Calu3 (cell line): ENCODE measurements at regions not wholly inside any gene's neighbourhood (a gene's known extent, or its start where the extent isn't known, plus 50 kb on each side); places are given as distances from the start of the nearest gene placed in this dataset.

ENCODE experiments used
- BruUV-seq: library from RNA; stranded (reverse); fragments of 400-500 nt; replicated peaks from 2 replicates; lab custom pipeline; 2021; lab: Mats Ljungman, UMichigan
- CTCF ChIA-PET: fragments of 300-600 bp; sonication (Branson Sonifier 250); formaldehyde crosslinking; loops from one replicate; lab custom pipeline; 2022; ENCODE audit warnings: antibody characterized with exemption; lab: Charles Lee
- DNase-seq: peaks from one replicate; pipeline ENCODE4 v3.0.0; 2022
- H3K27ac Mint-ChIP-seq: one replicate; pipeline ENCODE4 v1.8.0; 2022; ENCODE audit warnings: mixed read lengths; ENCODE audit not compliant: unreplicated experiment
- H3K27me3 Mint-ChIP-seq: one replicate; pipeline ENCODE4 v1.8.0; 2022; ENCODE audit warnings: mixed read lengths; ENCODE audit not compliant: unreplicated experiment
- H3K36me3 Mint-ChIP-seq: one replicate; pipeline ENCODE4 v1.8.0; 2022; ENCODE audit warnings: mild to moderate bottlenecking, moderate library complexity, mixed read lengths; ENCODE audit not compliant: insufficient read depth, unreplicated experiment
- H3K4me1 Mint-ChIP-seq: one replicate; pipeline ENCODE4 v1.8.0; 2022; ENCODE audit warnings: mild to moderate bottlenecking, low read depth, mixed read lengths; ENCODE audit not compliant: unreplicated experiment
- H3K4me3 Mint-ChIP-seq: one replicate; pipeline ENCODE4 v1.8.0; 2022; ENCODE audit warnings: mild to moderate bottlenecking, low read depth, moderate library complexity, mixed read lengths; ENCODE audit not compliant: unreplicated experiment
- H3K9me3 Mint-ChIP-seq: one replicate; pipeline ENCODE4 v1.8.0; 2022; ENCODE audit warnings: low read depth, mixed read lengths; ENCODE audit not compliant: unreplicated experiment
- CTCF ChIP-seq: fragments of 200-600 bp; IDR thresholded peaks from one replicate; pipeline ENCODE4 v1.8.0; 2022; ENCODE audit warnings: antibody characterized with exemption; ENCODE audit not compliant: unreplicated experiment
- intact Hi-C: fragments of 100-400 bp; cut with micrococcal nuclease; formaldehyde crosslinking; loops from one replicate; pipeline ENCODE4 v1.10.0; 2022; ENCODE audit not compliant: unreplicated experiment

GRCh38 chr4:13284932-13285331 is 199.2 kb downstream of the RAB28 start:
- CTCF ChIA-PET, result no interaction called here
- no peak overlapping the region for H3K4me3 Mint-ChIP-seq

GRCh38 chr4:13276357-13276756 is 207.8 kb downstream of the RAB28 start:
- intact Hi-C loops, result no loop called here
- no peak for TF ChIP-seq CTCF
- CTCF ChIA-PET, result no interaction called here
- Mint-ChIP-seq H3K4me3 (no peak overlapping the region), H3K27ac (no peak overlapping the region), H3K4me1 (no peaks in the 10 kb centered on the region), H3K36me3 (no peaks in the 10 kb centered on the region), H3K27me3 (no peaks in the 10 kb centered on the region), H3K9me3 (peaks cover 24% of the 10 kb centered on the region)
- BruUV-seq, result no TSS peak
- no peak for DNase-seq

More at GRCh38 chr4:13284932-13285331, 199.2 kb downstream of the RAB28 start:
- DNase-seq, result no peak
- peaks cover 19% of the 10 kb centered on the region for H3K9me3 Mint-ChIP-seq
- no TSS peak for BruUV-seq
- H3K27me3 Mint-ChIP-seq, result no peaks in the 10 kb centered on the region
- no peak for TF ChIP-seq CTCF
- intact Hi-C loops, result no loop called here
- H3K36me3 Mint-ChIP-seq, result no peaks in the 10 kb centered on the region
- H3K4me1 Mint-ChIP-seq, result no peaks in the 10 kb centered on the region
- H3K27ac Mint-ChIP-seq, result no peak overlapping the region

- no peaks in the 10 kb centered on the region for H3K27me3 Mint-ChIP-seq
- H3K4me1 Mint-ChIP-seq, result no peaks in the 10 kb centered on the region
- no peak overlapping the region for H3K4me3 Mint-ChIP-seq
- no TSS peak for BruUV-seq
- no peak for TF ChIP-seq CTCF
- no peak overlapping the region for H3K27ac Mint-ChIP-seq
- no peak for DNase-seq
- intact Hi-C loops, result no loop called here
- peaks cover 5% of the 10 kb centered on the region for H3K9me3 Mint-ChIP-seq
- CTCF ChIA-PET, result no interaction called here
- H3K36me3 Mint-ChIP-seq, result no peaks in the 10 kb centered on the region
Measured at GRCh38 chr4:13268703-13269102, 215.4 kb downstream of the RAB28 start.

- no peaks in the 10 kb centered on the region for H3K36me3 Mint-ChIP-seq
- TF ChIP-seq CTCF, result no peak
- no peaks in the 10 kb centered on the region for H3K4me1 Mint-ChIP-seq
- peaks cover 5% of the 10 kb centered on the region for H3K9me3 Mint-ChIP-seq
- no peak for DNase-seq
- no peaks in the 10 kb centered on the region for H3K27me3 Mint-ChIP-seq
- no TSS peak for BruUV-seq
- no peak overlapping the region for H3K4me3 Mint-ChIP-seq
- CTCF ChIA-PET, result no interaction called here
- intact Hi-C loops, result no loop called here
- no peak overlapping the region for H3K27ac Mint-ChIP-seq
Measured at GRCh38 chr4:13268165-13268564, 216.0 kb downstream of the RAB28 start.

GRCh38 chr4:13267091-13267490 is 217.0 kb downstream of the RAB28 start:
- Mint-ChIP-seq H3K27ac (no peak overlapping the region), H3K27me3 (no peaks in the 10 kb centered on the region), H3K9me3 (peaks cover 7% of the 10 kb centered on the region), H3K36me3 (no peaks in the 10 kb centered on the region), H3K4me3 (no peak overlapping the region), H3K4me1 (no peaks in the 10 kb centered on the region)
- no TSS peak for BruUV-seq
- intact Hi-C loops, result no loop called here
- no peak for DNase-seq
- TF ChIP-seq CTCF, result no peak
- CTCF ChIA-PET, result no interaction called here
